Keratinocyte (primary cell): ENCODE measurements at regions not wholly inside any gene's neighbourhood (a gene's known extent, or its start where the extent isn't known, plus 50 kb on each side); places are given as distances from the start of the nearest gene placed in this dataset.

ENCODE experiments used
- CTCF ChIP-seq, 3 experiments: IDR thresholded peaks in 1 of 3; conservative IDR thresholded peaks in 1 of 3; optimal IDR thresholded peaks in 1 of 3; 2 replicates in 2 of 3; 3 replicates in 1 of 3; pipeline versions ENCODE3 to v1.5.1; 2011; ENCODE audit warnings: low read length in 3 of 3, mild to moderate bottlenecking in 3 of 3, moderate library complexity in 2 of 3, control low read depth in 1 of 3, inconsistent platforms in 1 of 3; ENCODE audit not compliant: insufficient read depth in 2 of 3; ENCODE audit errors: extremely low read depth in 1 of 3
- EZH2 ChIP-seq: IDR thresholded peaks from one replicate; pipeline ENCODE4 v1.6.1; 2012; ENCODE audit warnings: inconsistent platforms, mild to moderate bottlenecking, low read length, moderate library complexity

GRCh38 chr14:98919434-98919833 is 352.6 kb downstream of the BCL11B start:
- TF ChIP-seq CTCF (optimal IDR thresholded peaks at IDR 0.05 in 1 of 3, IDR thresholded peaks at IDR 0.05 in 1 of 3, conservative IDR thresholded peaks at IDR 0.05 in 1 of 3; ENCODE audit: extremely low read depth in 1 of 3, insufficient read depth in 2 of 3, low read length in 3 of 3) (no peak), EZH2 (no peak)
